Hematopoietic multipotent progenitor cell treated with erythropoietin and hydrocortisone succinate and interleukin-3 and kit ligand, for 17 days (in vitro differentiated cells): ENCODE measurements at regions not wholly inside any gene's neighbourhood (a gene's known extent, or its start where the extent isn't known, plus 50 kb on each side); places are given as distances from the start of the nearest gene placed in this dataset.

Source experiments
- DNase-seq: peaks from one replicate; pipeline ENCODE4 v3.0.0-alpha.2; 2015; ENCODE audit warnings: low spot score

DNA sequence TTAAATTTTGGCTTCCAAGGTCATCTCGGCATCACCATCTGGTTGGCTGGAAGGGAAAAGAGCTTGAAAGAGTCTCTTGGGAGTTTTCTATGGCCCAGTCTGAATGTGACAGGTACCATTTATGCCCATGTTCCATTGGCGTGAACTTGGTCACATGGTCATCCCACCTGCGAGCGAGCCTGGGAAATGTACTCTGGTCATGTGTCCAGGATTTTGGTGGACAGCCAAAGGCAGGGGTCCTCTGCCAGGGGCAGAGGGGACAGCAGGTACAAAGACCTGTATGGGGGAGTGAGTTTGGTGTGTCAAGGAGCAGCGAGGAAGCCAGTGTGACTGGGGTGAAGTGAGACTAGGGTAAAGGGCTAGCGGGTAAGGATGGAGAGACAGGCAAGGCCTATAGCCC, 112.6 kb downstream of the CDC5L start:
- DNase-seq = no peak

DNA sequence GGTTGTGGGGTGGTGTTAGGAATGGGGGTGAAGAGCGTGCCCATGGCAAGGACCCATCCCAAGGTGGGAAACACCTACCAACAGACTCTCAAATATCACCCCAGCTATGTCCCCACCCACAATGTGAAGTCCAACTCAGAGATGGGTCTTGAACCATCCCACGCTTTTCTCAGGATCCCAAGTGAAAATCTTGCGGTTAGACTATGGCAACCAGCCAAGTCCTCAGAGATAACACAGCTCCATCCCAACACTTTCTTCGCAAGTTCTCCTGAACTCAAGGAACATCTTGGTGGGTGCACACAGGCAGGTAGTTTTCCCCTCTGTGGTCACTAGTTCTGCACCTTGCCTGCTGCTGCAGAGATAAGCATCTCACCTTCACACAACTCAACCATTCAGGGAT, 116.0 kb downstream of the CDC5L start:
- no peak for DNase-seq

DNA sequence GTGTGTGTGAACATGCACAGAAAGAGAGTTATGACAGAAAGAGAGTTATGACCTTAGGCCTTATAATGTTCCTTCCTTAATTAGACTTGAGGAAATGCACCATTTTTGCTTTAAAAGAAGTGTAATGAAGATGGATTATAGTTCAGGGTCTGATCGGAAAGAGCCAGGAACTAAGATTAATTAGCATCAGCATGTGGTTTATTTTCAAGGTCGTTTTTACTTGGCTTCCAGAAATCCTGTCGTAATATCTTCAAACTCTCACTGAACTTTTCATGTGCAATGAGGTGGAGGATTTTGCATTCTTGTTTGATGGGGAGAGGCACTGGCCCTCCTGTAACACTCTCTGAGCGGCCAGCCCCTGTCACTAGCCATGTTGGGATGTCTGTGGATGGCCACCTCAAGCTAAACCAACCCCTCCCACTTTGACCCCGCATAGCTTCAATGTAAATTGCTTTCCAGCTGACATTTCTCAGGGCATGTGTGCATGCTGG, 116.8 kb downstream of the CDC5L start:
- DNase-seq = no peak

DNA sequence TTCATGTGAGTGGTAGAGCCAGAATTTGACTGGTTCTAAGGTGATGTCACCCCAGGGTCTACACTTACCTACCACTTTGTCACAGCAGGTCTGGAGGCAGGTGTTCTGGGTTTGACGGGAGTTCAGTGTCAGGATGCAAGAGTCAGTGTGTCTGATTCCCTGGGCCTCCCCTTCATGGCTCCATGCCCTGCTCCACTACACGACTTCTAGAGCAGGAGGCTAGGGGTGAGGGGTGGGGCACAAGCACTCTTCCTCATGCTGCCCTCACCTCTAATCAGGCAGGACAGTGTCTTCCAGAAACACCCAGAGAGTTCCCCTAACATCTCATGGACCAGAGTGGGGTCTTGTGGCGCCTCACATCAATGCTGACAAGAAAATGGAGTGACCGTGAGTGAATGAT, 118.2 kb downstream of the CDC5L start:
- DNase-seq = no peak

DNA sequence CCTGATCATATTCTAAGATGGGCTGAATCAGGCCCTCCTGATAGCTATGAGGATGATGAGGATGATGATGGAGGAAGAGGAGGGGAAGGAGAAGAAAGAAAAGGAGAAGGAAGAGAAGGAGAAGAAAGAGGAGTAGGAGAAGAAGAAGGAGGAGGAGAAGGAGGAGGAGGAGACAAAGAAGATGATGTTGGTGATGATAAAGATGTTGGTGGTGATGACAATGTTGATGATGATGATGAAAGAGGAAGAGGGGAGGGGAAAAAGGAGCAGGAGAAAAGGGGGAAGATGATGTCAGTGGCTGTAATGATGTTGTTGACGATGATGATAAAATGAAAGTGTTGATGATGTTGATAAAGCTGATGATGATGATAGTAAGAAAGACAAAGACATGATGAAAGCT, 119.5 kb downstream of the CDC5L start:
- DNase-seq = no peak

DNA sequence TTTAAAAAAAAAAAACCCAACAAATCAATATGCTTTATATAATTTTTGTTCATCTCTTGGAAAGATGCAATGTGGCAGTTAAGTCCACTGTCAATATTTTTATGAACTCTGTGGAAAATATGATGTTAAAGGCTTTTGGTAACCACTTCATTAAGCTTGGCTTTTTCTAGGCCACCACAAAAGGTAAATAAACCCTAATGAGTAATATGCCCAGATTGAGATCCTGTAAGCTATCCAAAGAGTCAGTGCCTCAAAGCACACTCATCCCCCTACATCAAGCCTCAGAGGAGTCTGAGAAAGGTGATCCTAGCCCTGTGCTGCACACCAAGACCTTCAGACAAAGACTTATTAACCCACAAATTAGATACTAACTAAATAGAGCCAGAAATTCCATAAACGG, 121.1 kb downstream of the CDC5L start:
- DNase-seq = no peak

DNA sequence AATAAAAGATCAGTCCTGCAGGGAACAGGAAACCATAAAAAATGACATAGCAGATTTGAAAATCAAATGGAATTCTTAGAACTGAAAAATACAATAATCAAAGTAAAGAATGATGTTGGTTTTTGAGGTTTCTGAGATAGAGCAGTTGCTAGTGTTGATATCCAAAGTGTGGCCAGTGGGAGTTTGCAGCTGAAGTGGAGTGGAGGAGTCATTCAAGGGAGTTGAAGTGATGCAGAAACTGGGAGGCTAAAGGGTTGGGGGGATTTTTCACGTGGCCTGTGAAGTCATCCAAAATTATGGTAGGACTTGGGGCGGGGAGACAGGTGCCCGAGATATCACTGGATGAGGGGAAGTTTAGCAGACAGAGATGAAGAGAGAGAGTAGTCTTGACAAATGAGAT, 123.6 kb downstream of the CDC5L start:
- DNase-seq = no peak

DNA sequence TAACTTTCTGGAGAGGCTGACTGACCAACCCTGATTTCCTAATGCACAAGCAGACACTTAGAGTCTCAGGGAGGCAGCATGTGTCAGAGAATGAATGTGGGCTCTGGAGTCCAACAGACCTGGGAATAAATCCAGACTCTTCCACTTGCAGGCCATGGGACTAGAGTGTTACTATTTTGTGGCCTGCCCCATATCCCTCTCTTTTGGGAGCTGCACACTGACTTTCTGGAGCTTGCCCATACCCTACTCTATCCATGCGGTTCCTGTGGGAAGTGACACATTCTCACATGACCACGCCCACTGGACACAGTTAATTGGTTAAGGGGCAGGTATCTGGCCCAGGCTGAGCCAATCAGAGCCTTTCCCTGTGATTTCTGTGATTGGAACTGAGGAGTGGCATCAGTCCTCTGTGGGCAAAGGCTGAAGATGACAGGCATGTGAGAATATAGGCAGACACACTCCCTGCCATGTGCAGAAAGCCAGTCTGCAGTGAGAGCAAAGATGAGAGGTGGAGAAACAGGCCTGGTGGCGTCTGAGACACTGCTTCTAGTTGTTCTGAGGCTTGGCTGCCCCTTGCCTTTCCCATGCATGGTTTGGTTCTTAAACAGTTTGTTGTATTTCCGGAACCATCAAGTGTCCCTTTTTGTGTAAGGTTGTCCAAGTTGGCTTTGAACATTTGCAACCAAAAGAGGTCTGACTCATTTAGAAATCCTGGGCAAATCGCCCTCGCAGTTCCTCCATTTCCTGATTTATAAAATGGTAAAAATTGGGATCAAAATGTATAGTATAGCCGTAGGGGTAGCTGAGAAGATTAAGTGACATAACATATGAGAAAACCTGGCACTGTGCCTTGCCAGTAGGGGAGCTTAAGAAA, 125.6 kb downstream of the CDC5L start:
- no peak for DNase-seq

DNA sequence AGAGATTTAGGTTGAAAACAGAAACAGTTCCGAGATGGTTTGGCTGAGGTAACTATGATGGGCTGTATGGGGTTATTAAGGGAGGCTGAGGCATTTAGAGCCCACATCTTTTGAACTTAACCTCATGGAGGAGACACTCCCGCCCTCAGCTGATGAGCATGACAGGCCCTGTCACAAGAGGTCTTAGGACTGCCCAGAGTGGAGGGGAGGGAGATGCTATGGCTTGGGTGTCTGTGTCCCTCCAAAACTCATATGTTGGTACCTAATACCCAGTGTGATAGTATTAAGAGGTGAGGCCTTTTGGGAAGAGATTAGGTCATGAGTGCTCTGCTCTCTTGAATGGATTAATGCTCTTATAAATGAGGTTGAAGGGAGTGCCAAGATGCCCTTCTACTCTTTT, 126.6 kb downstream of the CDC5L start:
- DNase-seq = no peak

DNA sequence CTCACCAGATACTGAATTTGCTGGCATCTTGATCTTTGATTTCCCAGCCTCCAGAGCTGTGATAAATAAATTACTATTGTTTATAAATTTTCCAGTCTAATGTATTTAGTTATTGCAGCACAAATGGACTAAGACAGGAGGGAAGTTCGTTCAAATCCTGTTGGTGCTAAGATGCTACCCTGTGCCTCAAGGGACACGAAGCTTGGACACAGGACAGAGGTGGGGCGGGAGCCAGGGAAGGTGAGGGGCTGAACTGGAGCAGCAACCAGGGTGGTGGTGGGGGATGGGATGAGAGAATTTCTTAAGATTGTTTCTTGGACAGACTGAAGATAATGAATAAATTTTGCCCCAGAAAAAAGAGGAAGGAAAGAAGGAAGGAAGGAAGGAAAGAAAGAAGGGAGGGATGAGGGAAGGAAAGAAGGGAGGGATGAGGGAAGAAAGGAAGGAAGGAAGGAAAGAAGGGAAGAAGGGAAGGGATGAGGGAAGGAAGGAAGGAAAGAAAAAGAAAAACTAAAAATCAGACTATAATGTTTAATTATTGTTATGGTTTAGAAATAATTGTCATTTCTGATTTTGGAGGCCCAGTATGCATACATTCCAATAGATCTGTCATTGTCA, 127.2 kb downstream of the CDC5L start:
- no peak for DNase-seq

DNA sequence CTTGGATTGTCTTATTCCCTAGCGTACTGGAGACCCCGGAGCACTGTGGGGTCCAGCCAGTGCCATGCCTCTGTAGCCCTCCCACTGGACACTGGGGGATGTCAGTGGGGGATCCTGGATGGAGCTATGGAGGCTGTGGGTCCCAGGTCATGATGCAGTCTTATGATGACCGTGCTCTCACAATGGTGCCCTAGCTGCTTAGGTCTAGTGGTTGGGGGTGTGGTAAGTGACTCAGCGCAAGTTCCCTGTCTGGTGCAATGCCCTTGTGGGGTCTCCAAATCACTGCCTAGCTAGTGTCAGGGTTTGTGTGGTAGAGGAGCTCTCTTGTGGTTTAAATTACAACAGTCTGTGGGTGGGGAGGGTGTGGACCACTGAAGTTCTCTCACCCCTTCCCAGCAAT, 135.4 kb downstream of the CDC5L start:
- no peak for DNase-seq

DNA sequence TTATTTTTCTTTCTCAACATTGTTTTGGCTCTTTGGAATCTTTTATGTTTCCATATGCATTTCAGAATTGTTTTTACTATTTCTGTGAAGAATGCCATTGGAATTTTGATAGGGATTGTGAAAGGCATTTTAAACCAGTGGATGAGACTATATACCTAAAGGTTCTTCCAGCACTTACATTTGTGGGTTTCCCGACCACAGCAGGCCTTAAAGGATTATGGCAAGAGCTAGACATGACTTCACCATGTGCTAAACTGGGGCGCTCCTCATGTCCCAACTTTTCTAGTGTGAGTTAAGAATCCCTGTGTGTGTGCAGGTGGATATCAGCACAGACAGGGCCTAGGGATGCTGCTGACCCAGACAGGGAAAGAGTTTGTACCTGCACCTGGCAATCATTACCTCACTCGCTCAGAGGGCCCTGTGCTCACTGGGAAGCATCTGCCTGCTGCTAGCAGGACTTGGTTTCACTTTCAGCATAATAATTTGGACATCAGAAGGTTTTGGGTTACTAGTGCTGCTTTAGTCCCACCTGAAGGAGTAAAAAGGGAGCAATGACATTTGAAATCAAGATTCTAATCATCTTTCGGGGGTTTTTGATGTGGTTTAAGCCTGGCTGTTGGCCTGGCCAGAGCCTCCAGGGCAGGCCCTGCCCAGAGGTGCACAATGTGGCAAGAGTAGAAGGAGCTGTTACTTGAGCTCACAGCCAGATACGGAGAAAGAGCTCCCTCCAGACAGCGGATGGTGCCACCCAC, 137.1 kb downstream of the CDC5L start:
- no peak for DNase-seq

DNA sequence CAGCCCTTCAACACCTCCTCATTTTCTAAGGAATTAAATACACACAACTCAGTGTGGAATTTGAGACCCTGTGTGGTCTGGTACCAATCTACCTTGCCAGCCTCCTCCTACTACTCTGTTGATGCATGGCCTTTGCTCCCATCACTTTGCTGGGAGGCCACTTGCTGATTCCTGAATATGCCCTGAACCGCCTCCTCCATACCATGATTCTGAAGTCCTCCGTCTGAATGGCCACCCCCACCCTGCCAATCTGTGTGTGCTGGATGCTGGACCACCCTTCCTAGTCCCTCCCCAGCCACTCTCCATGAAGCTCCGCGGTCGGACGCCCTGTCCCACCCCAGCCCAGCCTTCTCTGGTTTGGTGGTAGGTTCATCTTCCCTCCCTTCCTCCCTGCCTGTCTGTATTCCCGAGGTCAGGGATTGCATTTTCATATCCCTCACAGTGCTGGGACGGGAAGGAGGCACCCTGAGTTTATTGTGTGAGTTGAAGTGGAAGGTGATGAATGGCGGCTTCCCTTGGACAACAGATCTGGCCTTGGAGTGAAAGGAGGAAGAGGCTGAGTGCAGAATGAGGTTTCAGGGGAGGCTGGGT, 138.3 kb downstream of the CDC5L start:
- DNase-seq = no peak

DNA sequence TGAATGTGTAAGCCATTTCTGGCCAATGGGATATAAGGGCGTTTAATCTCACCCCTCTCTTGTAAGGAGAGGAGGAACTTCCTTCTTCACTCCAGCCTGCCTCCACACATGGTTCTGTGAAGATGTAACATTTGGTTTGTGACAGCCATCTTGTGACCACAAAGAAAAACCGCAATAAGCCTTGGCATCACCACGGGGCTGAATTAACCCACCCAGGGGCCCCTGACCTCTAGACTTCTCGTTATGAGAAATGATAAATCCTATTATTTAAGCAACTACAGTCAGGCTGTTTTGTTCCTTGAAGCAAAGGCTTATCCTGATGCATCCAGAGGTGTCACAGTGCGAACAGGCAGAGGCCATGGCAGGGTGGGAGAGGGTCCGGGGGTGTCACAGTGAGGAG, 139.7 kb downstream of the CDC5L start:
- no peak for DNase-seq

DNA sequence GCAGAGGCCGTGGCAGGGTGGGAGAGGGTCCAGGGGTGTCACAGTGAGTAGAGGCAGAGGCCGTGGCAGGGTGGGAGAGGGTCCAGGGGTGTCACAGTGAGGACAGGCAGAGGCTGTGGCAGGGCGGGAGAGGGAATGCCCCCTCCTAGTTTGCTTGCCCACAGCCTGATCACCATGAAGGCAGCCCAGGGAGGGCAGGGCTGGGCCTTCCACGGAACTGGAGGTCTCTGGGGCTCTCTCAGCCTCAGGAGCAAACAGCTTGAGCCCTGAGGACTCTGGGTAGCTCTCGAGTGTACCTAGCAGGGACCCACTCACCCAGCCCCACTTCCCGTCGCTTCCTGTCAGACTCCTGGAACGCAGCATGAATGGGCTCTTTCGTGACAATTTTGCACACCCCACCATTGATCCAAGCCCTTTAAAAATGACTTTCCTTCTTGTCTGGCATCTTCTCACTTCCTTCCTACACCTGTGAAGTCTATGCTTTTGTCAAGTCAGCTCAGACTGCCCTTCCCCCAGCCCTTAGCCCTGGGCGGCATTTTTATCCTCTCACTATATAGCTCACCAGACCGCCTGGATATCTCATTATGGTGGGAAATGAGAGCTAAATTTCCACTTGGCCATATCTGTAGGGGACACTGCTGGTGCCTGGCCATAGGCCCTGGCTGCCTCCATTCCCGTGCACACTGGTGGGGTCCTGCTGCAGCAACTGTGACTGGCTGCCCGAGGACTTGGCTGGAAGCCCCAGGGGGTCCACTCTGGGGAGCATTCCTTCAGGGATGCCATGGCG, 140.3 kb downstream of the CDC5L start:
- DNase-seq = no peak

DNA sequence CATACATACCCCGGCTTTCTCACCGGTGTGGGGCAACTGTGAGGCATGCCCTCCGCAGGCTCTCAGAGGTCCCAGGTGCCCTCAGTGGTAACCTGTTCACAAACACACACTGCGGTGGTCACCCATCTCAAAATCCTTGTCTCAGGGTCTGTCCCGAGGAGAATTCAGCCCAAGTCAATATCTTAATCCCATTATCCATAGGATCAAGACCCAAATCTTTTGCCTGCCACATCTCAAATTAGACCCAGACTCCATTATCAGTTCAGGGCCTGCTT, 140.8 kb downstream of the CDC5L start:
- DNase-seq = no peak

DNA sequence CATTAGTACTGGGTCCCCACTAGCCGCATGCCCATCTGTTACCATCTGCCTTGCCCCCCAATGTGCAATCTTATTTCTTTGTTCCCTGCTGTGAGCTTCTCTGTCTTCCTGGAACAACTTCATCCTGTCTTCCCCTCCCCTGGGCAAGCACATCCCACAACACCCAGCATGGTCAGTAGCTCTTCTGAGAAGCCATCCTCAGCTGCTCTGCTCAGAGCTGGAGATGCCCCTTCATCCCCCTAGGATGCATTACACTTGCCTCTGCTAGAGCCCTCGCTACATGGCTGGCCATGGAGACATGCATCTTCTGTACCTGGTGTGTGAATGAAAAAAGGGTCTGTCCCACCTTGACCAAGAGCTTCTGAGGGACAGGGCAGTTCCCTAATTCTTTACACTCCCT, 141.2 kb downstream of the CDC5L start:
- no peak for DNase-seq

DNA sequence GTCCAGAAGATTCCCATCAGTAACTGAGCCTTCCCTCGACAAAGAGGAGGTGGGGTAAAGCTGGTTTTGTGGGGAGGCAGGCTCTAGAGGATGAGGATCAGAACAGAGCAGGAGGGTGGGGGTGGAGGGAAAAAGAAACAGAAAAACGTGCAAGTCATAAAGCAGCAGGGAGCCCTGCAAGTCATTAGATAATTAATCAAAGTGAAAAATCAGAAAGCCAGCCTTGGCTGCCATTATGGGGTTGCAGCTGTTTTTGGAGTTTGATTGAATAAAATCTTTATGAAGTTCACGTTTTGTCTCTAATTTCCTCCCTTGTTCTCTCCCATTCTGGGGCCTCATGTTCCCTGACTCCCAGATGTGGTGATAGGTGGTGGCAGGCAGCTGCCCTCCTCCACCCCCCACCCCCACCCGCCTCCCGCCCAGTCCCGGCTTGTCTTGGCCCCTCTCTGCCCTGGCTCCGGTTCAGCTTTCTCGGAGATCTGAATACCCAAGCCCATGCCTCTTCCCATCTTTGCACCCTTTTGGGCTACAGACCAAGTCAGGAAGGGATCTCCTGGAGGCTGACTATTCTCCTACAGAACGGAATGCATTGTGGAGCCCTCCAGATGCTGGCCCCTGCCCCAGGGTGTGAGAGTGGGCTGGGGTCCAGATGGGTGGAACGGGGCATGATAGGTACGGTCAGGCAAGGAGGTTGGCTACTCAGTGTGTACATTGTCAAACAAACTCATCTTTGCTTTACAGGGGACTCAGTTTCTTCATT, 141.8 kb downstream of the CDC5L start:
- DNase-seq = no peak

DNA sequence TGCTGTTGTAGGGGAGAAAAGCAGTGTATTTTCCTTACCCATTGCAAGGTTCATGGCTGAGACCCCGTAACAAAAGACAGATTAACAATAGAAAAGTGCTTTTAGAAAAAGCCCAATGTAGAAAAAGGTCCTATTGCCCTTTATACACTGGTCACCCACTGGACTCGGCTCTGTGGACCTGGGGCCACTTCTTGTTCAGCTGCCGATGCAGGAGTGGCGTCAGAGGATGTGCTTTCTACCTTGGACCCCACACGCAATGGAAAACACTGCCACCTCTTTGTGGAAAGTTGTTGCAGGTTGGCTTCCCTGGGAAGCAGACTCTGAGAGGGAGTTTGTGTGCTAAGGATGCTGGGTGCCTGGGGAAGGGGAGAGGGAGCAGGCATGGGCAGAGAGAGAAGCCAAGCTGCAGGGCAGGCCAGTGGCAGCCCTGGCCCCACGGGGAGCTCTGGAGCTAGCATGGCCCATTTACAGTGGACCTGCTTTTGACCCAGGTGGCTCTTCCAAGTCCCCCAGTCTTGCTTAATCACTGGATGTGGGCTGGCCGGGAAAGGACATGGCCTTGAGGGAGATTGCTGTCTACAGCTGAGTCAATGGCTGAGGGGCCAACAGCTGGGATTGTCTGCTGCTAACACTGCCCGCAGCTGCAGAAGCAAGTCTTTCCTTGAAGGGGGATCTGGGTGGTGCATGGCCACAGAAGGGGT, 142.9 kb downstream of the CDC5L start:
- DNase-seq = no peak

DNA sequence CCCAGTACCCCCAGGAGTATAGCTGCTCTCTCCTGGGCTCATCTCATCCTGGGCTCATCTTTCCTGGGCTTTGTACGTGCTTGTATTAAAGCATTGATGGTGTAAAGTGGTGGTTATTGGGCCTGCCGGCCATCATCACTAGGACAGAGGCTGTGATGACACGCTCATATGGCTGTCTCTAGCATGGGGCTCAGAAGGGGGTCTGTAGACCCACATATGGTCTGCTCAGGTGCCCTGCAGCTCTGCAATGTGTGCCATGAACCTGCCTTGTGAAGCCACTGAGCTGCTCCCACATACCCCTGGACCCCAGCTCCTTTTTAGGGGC, 143.4 kb downstream of the CDC5L start:
- no peak for DNase-seq
